CD4-positive, alpha-beta T cell (primary cell): ENCODE measurements at regions not wholly inside any gene's neighbourhood (a gene's known extent, or its start where the extent isn't known, plus 50 kb on each side); places are given as distances from the start of the nearest gene placed in this dataset.

Source experiments
- ATAC-seq: fragments of 200-7000 bp; cut with Tn5 transposase; one replicate; pipeline ENCODE4 v1.10.0; 2022; ENCODE audit warnings: mild to moderate bottlenecking; ENCODE audit not compliant: poor library complexity
- CTCF ChIA-PET: fragments of 350-600 bp; sonication (Branson Sonifier 250); formaldehyde crosslinking; loops from one replicate; lab custom pipeline; 2021; ENCODE audit warnings: antibody characterized with exemption, inconsistent platforms; lab: Charles Lee
- POLR2A ChIA-PET: fragments of 350-600 bp; sonication (Branson Sonifier 250); formaldehyde crosslinking; loops from one replicate; lab custom pipeline; 2021; ENCODE audit warnings: antibody characterized with exemption, inconsistent platforms; lab: Charles Lee
- DNase-seq, 14 experiments: peaks; one replicate each; pipeline ENCODE4 v3.0.0-alpha.2; 2013 to 2020; ENCODE audit warnings: mixed read lengths in 2 of 14
- H3K27ac ChIP-seq, 2 donors: one replicate each; pipeline versions ENCODE4 v1.5.1 to v1.7.0; 2013; ENCODE audit warnings: low read length in 2 of 2, low read depth in 1 of 2, mild to moderate bottlenecking in 1 of 2
- H3K27me3 ChIP-seq, 2 experiments: 1 replicate in 1 of 2; 2 replicates in 1 of 2; pipeline versions ENCODE4 v1.6.1 to v1.7.0; 2013; ENCODE audit warnings: low read length in 2 of 2, control low read depth in 1 of 2, mild to moderate bottlenecking in 1 of 2, moderate library complexity in 1 of 2; ENCODE audit not compliant: insufficient read depth in 2 of 2, control insufficient read depth in 1 of 2
- H3K36me3 ChIP-seq: one replicate; pipeline ENCODE4 v1.6.1; 2013; ENCODE audit warnings: low read length, control low read depth; ENCODE audit not compliant: insufficient read depth
- H3K4me1 ChIP-seq: one replicate; pipeline ENCODE4 v1.6.1; 2013; ENCODE audit warnings: low read length, control low read depth; ENCODE audit not compliant: insufficient read depth
- H3K4me3 ChIP-seq: one replicate; pipeline ENCODE4 v1.5.1; 2013; ENCODE audit warnings: mild to moderate bottlenecking, low read length, moderate library complexity
- H3K9me3 ChIP-seq, 2 experiments: 1 replicate in 1 of 2; 2 replicates in 1 of 2; pipeline versions ENCODE4 v1.6.1 to v1.7.0; 2013; ENCODE audit warnings: low read length in 2 of 2, mild to moderate bottlenecking in 2 of 2, control low read depth in 1 of 2, moderate library complexity in 1 of 2; ENCODE audit not compliant: control insufficient read depth in 1 of 2, insufficient read depth in 1 of 2
- H3K27ac Mint-ChIP-seq: one replicate; pipeline ENCODE4 v1.8.0; 2020; ENCODE audit warnings: mixed read lengths
- H3K27me3 Mint-ChIP-seq: one replicate; pipeline ENCODE4 v1.8.0; 2021; ENCODE audit warnings: mixed read lengths
- H3K36me3 Mint-ChIP-seq: one replicate; pipeline ENCODE4 v1.8.0; 2021; ENCODE audit warnings: low read depth, mixed read lengths
- H3K4me1 Mint-ChIP-seq: one replicate; pipeline ENCODE4 v1.8.0; 2021; ENCODE audit warnings: low read depth, mixed read lengths
- H3K4me3 Mint-ChIP-seq: one replicate; pipeline ENCODE4 v1.8.0; 2020; ENCODE audit warnings: mild to moderate bottlenecking, mixed read lengths
- H3K9me3 Mint-ChIP-seq: one replicate; pipeline ENCODE4 v1.8.0; 2020; ENCODE audit warnings: mixed read lengths
- intact Hi-C, 2 experiments: fragments of 100-400 bp; cut with DNase I in 1 of 2; cut with micrococcal nuclease in 1 of 2; formaldehyde crosslinking; loops; one replicate each; pipeline versions ENCODE4 v1.15.1 to v1.9.0; 2023 to 2025; cut with DNase I, micrococcal nuclease
- TF ChIP-seq, protein P1 (sequence below): fragments of 200-600 bp; IDR thresholded peaks from one replicate; pipeline ENCODE4 v1.8.0; 2022; ENCODE audit warnings: antibody characterized with exemption, mild to moderate bottlenecking

- Histone ChIP-seq H3K27me3 (no peaks in the 10 kb centered on the region), H3K27ac (no peak overlapping the region), H3K9me3 (no peaks in the 10 kb centered on the region), H3K4me1 (no peaks in the 10 kb centered on the region), H3K36me3 (no peaks in the 10 kb centered on the region), H3K4me3 (no peak overlapping the region)
- Mint-ChIP-seq H3K36me3 (no peaks in the 10 kb centered on the region), H3K27me3 (peaks cover 10% of the 10 kb centered on the region), H3K4me1 (no peaks in the 10 kb centered on the region), H3K4me3 (no peak overlapping the region), H3K27ac (no peak overlapping the region), H3K9me3 (no peaks in the 10 kb centered on the region)
- POLR2A ChIA-PET = no interaction called here
- intact Hi-C loops = no loop called here
- no peak for DNase-seq
- CTCF ChIA-PET = no interaction called here
- ATAC-seq = no peak
- TF ChIP-seq, protein P1, sequence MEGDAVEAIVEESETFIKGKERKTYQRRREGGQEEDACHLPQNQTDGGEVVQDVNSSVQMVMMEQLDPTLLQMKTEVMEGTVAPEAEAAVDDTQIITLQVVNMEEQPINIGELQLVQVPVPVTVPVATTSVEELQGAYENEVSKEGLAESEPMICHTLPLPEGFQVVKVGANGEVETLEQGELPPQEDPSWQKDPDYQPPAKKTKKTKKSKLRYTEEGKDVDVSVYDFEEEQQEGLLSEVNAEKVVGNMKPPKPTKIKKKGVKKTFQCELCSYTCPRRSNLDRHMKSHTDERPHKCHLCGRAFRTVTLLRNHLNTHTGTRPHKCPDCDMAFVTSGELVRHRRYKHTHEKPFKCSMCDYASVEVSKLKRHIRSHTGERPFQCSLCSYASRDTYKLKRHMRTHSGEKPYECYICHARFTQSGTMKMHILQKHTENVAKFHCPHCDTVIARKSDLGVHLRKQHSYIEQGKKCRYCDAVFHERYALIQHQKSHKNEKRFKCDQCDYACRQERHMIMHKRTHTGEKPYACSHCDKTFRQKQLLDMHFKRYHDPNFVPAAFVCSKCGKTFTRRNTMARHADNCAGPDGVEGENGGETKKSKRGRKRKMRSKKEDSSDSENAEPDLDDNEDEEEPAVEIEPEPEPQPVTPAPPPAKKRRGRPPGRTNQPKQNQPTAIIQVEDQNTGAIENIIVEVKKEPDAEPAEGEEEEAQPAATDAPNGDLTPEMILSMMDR = no peak
These were observed 92.7 kb upstream of the PARD3B start for GRCh38 chr2:204452464-204453023.

DNA sequence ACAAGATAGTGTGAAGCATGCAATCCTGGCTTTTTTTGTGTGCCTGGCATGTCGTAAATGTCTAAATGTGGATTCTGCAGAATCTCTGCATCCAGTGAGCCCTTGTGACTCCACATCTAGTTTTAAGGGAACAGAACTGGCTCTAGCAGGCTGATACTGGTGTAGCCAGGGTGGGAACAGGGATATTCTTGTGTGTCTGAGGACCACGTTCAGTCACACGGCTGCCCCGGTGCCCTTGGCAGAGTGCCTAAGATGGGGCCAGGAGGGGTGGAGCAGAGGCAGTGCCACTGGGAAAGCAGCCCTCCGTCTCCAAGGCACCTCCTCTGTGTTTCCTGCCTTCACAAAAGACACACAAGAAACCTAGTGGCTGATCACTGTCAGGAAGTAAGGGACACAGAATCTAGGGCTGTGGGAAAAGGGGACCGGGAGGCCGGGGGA, 91.5 kb upstream of the PARD3B start:
- no peak overlapping the region for H3K27ac ChIP-seq
- Mint-ChIP-seq H3K9me3 (no peaks in the 10 kb centered on the region), H3K27me3 (peaks cover 10% of the 10 kb centered on the region), H3K4me3 (no peak overlapping the region), H3K27ac (no peak overlapping the region), H3K4me1 (no peaks in the 10 kb centered on the region), H3K36me3 (no peaks in the 10 kb centered on the region)
- no peak overlapping the region for H3K4me3 ChIP-seq
- no peaks in the 10 kb centered on the region for H3K4me1 ChIP-seq
- TF ChIP-seq, protein P1 = no peak
- ATAC-seq = no peak
- CTCF ChIA-PET = no interaction called here
- DNase-seq = no peak
- POLR2A ChIA-PET = no interaction called here
- no peaks in the 10 kb centered on the region for H3K36me3 ChIP-seq
- H3K9me3 ChIP-seq = no peaks in the 10 kb centered on the region
- intact Hi-C loops = no loop called here
- H3K27me3 ChIP-seq = no peaks in the 10 kb centered on the region

DNA sequence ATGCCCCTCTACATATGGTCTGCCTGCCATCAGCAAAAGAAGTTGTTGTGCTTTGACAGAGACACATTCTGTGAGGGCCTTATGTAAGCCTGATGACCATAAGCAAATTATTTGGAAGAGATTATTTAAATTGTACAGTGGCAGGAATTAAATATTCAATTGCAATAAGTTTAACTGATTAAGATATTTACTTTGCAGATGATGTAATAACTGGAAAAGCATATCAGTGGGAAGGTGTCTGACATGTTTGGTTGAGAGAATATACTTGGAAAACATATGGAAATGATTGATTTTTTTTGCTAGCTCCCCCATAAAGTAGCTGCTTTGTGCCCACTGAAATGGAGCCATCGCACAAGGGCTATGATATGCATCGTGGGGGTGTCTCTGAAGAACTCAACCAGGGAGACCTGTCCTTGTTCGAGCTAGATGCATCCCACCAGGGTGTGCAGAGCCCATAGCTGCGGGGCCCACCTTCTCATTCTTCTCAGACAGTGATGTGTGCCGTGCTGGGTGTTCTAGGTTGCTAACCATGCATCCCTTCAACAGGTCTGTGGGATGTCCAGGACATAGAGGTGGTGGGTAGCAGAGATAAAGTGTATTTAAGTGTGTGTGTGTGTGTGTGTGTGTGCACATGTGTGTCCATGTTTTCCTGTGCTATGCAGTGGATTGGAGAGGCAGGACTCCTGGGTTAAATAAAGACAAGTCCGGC, 90.4 kb upstream of the PARD3B start:
- POLR2A ChIA-PET = no interaction called here
- intact Hi-C loops = no loop called here
- H3K9me3 ChIP-seq = no peaks in the 10 kb centered on the region
- no peaks in the 10 kb centered on the region for H3K9me3 Mint-ChIP-seq
- no peaks in the 10 kb centered on the region for H3K4me1 ChIP-seq
- ATAC-seq (no peak), DNase-seq (no peak)
- H3K36me3 ChIP-seq = no peaks in the 10 kb centered on the region
- H3K27ac Mint-ChIP-seq = no peak overlapping the region
- TF ChIP-seq, protein P1 = no peak
- no peaks in the 10 kb centered on the region for H3K36me3 Mint-ChIP-seq
- H3K27ac ChIP-seq = no peak overlapping the region
- CTCF ChIA-PET = no interaction called here
- peaks cover 9% of the 10 kb centered on the region for H3K27me3 Mint-ChIP-seq
- H3K4me3 ChIP-seq = no peak overlapping the region
- H3K4me1 Mint-ChIP-seq = no peaks in the 10 kb centered on the region
- H3K4me3 Mint-ChIP-seq = no peak overlapping the region
- H3K27me3 ChIP-seq = no peaks in the 10 kb centered on the region
